DND-41 (cell line): ENCODE measurements at regions not wholly inside any gene's neighbourhood (a gene's known extent, or its start where the extent isn't known, plus 50 kb on each side); places are given as distances from the start of the nearest gene placed in this dataset.

Source experiments
- CTCF ChIP-seq: IDR thresholded peaks from 2 replicates; pipeline ENCODE4 v1.5.1; 2012; ENCODE audit warnings: borderline replicate concordance, low read length, moderate library complexity, mild to moderate bottlenecking; ENCODE audit not compliant: poor library complexity, severe bottlenecking; ENCODE audit errors: extremely low read depth
- EZH2 ChIP-seq: IDR thresholded peaks from 3 replicates; pipeline ENCODE4 v1.6.1; 2012; ENCODE audit warnings: borderline replicate concordance, low read depth, mild to moderate bottlenecking, moderate library complexity, low read length, inconsistent platforms; ENCODE audit not compliant: severe bottlenecking

DNA sequence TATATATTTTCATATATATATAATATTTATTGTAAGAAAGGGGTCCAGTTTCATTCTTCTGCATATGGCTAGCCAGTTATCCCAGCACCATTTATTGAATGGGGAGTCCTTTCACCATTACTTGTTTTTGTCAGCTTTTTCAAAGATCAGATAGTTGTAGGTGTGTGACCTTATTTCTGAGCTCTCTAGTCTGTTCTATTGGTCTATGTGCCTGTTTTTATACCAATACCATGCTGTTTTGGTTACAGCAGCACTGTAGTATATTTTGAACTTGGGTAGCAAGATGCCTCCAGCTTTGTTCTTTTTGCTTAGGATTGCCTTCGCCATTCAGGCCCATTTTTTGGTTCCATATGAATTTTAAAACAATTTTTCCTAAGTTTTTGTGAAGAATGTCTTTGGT is 320.1 kb downstream of the CDH2 start:
- no peak for TF ChIP-seq CTCF
- TF ChIP-seq EZH2 = no peak
